ENCODE measurements at regions not wholly inside any gene's neighbourhood (a gene's known extent, or its start where the extent isn't known, plus 50 kb on each side); places are given as distances from the start of the nearest gene placed in this dataset.

- no peak overlapping the region for H3K4me3 ChIP-seq (replicated peaks in 1 of 3; ENCODE audit: insufficient read depth in 1 of 3, low read depth in 2 of 3, low read length in 3 of 3)
- no peaks in the 10 kb centered on the region for H3K36me3 ChIP-seq (replicated peaks in 1 of 2; ENCODE audit: control insufficient read depth in 1 of 2, insufficient read depth in 2 of 2, low read length in 2 of 2)
- ATAC-seq = no peak
- no TSS peak for BruUV-seq (replicated peaks)
- no peaks in the 10 kb centered on the region for H3K4me1 ChIP-seq (ENCODE audit: insufficient read depth, low read length)
- H3K9me3 ChIP-seq (ENCODE audit: low read length) = no peaks in the 10 kb centered on the region
- FAIRE-seq = no peak
- POLR2A ChIA-PET = no interaction called here
- CTCF ChIA-PET (ENCODE audit: low intra/inter-chr PET ratio, low total read pairs) = no interaction called here
- in situ Hi-C loops (cut with HindIII; ENCODE audit: extremely low pct_ligation_motif_present, low pct_unique_long_range_greater_than_20kb) (no loop called here), intact Hi-C loops (cut with micrococcal nuclease; ENCODE audit: unreplicated experiment) (no loop called here)
- TF ChIP-seq EED (CRISPR knock-in tag; IDR thresholded peaks at IDR 0.05) (no peak), NONO (IDR thresholded peaks at IDR 0.05) (0 out of 2 replicates have a peak, but pooled peaks have one; percentile 27), NONO (CRISPR knock-in tag; conservative IDR thresholded peaks at IDR 0.05) (no peak)
- peaks cover 0 to 12% of the 10 kb centered on the region in 2 experiments; a peak in 1 of 5 replicates for H3K27me3 ChIP-seq (ENCODE audit: control insufficient read depth in 1 of 2, insufficient read depth in 2 of 2, low read length in 2 of 2)
- no peak overlapping the region for H3K9ac ChIP-seq (ENCODE audit: insufficient read depth, low read depth, low read length)
- no peaks in the 10 kb centered on the region for H4K20me1 ChIP-seq (ENCODE audit: insufficient read depth, low read length)
- H3K79me2 ChIP-seq (ENCODE audit: insufficient read depth, low read length) = no peaks in the 10 kb centered on the region
- no peak overlapping the region for H2AFZ ChIP-seq (ENCODE audit: low read length)
- H3K27ac ChIP-seq (ENCODE audit: extremely low read length, insufficient read depth, low read length) = no peak overlapping the region
- no peak for DNase-seq (ENCODE audit: low spot score)
- H3K4me2 ChIP-seq (ENCODE audit: low read depth, low read length) = no peak overlapping the region
- WGBS (ENCODE audit: low lambda C conversion rate) = 49% methylated on average over 5 of the region's 5 CpGs
Measured at GRCh38 chr6:166087852-166088251, 79.8 kb downstream of the TBXT start.

DNA sequence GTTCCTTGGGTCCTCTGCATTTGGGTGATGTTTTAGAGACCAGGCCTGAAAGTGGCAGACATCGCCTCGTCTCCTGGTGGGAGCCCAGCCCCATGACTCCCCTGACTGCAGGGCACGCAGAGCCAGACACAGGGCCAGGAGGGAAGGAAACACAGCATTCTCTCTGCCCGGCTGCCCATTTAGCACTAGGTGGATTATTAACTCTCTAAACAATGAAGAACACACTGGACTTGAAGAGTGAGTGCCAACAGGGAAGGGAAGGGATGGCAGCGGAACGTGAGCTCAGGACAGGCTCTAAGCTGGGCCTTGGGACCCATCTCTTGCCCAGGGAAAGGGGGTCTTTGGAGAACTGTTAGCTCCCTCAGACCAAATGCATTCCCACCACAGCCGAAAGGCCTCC lies 80.4 kb downstream of the TBXT start:
- Histone ChIP-seq H3K27ac (ENCODE audit: extremely low read length, insufficient read depth, low read length) (no peak overlapping the region), H4K20me1 (ENCODE audit: insufficient read depth, low read length) (no peaks in the 10 kb centered on the region), H3K9me3 (ENCODE audit: low read length) (no peaks in the 10 kb centered on the region), H3K79me2 (ENCODE audit: insufficient read depth, low read length) (no peaks in the 10 kb centered on the region), H2AFZ (ENCODE audit: low read length) (no peak overlapping the region), H3K27me3 (ENCODE audit: control insufficient read depth in 1 of 2, insufficient read depth in 2 of 2, low read length in 2 of 2) (peaks cover 0 to 12% of the 10 kb centered on the region in 2 experiments; a peak in 1 of 5 replicates), H3K9ac (ENCODE audit: insufficient read depth, low read depth, low read length) (no peak overlapping the region), H3K4me1 (ENCODE audit: insufficient read depth, low read length) (no peaks in the 10 kb centered on the region), H3K36me3 (replicated peaks in 1 of 2; ENCODE audit: control insufficient read depth in 1 of 2, insufficient read depth in 2 of 2, low read length in 2 of 2) (no peaks in the 10 kb centered on the region), H3K4me2 (ENCODE audit: low read depth, low read length) (no peak overlapping the region), H3K4me3 (replicated peaks in 1 of 3; ENCODE audit: insufficient read depth in 1 of 3, low read depth in 2 of 3, low read length in 3 of 3) (no peak overlapping the region)
- WGBS (ENCODE audit: low lambda C conversion rate) = 50% methylated on average over 5 of the region's 7 CpGs
- BruUV-seq (replicated peaks) = no TSS peak
- in situ Hi-C loops (cut with HindIII; ENCODE audit: extremely low pct_ligation_motif_present, low pct_unique_long_range_greater_than_20kb) (no loop called here), intact Hi-C loops (cut with micrococcal nuclease; ENCODE audit: unreplicated experiment) (no loop called here)
- no peak for FAIRE-seq
- POLR2A ChIA-PET = no interaction called here
- no peak; the same call in 2 of the 3 replicates for ATAC-seq
- DNase-seq (ENCODE audit: low spot score) = no peak
- CTCF ChIA-PET (ENCODE audit: low intra/inter-chr PET ratio, low total read pairs) = no interaction called here
- no peak for TF ChIP-seq PBX3 (CRISPR knock-in tag; IDR thresholded peaks at IDR 0.05; ENCODE audit: borderline replicate concordance)
- no peak for TF ChIP-seq ADNP (CRISPR knock-in tag; IDR thresholded peaks at IDR 0.05)
- no peak for TF ChIP-seq ZNF274 (CRISPR knock-in tag; IDR thresholded peaks at IDR 0.05)
- no peak for TF ChIP-seq ZNF619 (CRISPR knock-in tag; IDR thresholded peaks at IDR 0.05)
- TF ChIP-seq FOXP4 (CRISPR knock-in tag; IDR thresholded peaks at IDR 0.05) = no peak
- TF ChIP-seq PITX1 (CRISPR knock-in tag; IDR thresholded peaks at IDR 0.05) = no peak
- no peak for TF ChIP-seq ZMYM3 (CRISPR knock-in tag; IDR thresholded peaks at IDR 0.05)
